ENCODE measurements at regions not wholly inside any gene's neighbourhood (a gene's known extent, or its start where the extent isn't known, plus 50 kb on each side); places are given as distances from the start of the nearest gene placed in this dataset.

DNA sequence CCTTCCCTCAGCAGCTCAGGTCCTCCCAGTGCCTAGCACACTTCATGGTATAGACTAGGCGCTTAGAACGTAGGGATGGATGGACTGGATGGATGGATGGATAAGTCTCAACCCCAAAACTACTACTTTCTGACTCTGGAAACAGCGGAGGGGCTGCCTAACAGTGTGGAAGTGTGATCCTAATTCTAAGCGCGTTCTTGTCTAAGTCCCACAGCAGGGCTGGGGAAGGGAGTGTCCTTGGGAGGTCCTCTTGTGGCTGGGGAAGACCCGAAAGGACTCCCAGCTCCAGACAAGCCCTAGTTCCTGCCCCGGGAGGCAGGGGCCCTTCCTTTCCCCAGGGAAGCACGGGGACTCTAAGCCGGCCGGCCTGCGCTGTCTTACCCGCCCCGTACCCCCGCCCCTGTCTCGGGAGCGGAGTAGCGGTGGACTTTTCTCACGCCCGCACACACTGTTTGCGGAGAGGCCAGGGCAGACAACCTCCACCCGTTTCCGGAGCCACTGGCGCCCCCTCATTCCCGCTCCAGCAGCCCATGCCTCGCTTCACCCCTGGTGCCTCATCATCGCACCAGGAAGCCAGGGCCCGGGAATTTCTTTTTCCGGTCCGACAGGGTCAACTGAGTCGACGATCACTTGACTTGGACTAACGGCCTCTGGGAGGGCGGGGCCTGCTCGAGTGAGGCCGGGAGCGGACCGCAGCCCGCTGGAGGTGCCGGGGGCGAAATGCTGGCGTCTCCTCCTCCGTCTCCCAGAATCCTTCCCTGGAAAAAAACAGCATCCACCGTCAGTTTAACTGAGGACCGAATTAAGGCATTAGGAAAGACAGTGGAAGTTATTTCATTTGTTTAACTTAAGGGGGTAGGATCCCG, 133.3 kb downstream of the TBC1D2B start (continued):
- TF ChIP-seq, protein P1, sequence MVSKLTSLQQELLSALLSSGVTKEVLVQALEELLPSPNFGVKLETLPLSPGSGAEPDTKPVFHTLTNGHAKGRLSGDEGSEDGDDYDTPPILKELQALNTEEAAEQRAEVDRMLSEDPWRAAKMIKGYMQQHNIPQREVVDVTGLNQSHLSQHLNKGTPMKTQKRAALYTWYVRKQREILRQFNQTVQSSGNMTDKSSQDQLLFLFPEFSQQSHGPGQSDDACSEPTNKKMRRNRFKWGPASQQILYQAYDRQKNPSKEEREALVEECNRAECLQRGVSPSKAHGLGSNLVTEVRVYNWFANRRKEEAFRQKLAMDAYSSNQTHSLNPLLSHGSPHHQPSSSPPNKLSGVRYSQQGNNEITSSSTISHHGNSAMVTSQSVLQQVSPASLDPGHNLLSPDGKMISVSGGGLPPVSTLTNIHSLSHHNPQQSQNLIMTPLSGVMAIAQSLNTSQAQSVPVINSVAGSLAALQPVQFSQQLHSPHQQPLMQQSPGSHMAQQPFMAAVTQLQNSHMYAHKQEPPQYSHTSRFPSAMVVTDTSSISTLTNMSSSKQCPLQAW (CRISPR knock-in tag; IDR thresholded peaks at IDR 0.05), result 0 out of 2 replicates have a peak, but pooled peaks have one; percentile 26
- TF ChIP-seq ISL2 (CRISPR knock-in tag; IDR thresholded peaks at IDR 0.05), result 0 out of 2 replicates have a peak, but pooled peaks have one; percentile 35
- TF ChIP-seq POLR2G (IDR thresholded peaks at IDR 0.05; ENCODE audit: low read depth, low read length), result peak; percentile 72; the same call in 1 of the 2 replicates
- no peak for TF ChIP-seq RARG (CRISPR knock-in tag; IDR thresholded peaks at IDR 0.05; ENCODE audit: low read depth)
- peak; percentile 39; the same call in 1 of the 2 replicates for TF ChIP-seq DR1 (CRISPR knock-in tag; IDR thresholded peaks at IDR 0.05)
- no peak for TF ChIP-seq MNT (IDR thresholded peaks at IDR 0.05)
- TF ChIP-seq, protein P2, sequence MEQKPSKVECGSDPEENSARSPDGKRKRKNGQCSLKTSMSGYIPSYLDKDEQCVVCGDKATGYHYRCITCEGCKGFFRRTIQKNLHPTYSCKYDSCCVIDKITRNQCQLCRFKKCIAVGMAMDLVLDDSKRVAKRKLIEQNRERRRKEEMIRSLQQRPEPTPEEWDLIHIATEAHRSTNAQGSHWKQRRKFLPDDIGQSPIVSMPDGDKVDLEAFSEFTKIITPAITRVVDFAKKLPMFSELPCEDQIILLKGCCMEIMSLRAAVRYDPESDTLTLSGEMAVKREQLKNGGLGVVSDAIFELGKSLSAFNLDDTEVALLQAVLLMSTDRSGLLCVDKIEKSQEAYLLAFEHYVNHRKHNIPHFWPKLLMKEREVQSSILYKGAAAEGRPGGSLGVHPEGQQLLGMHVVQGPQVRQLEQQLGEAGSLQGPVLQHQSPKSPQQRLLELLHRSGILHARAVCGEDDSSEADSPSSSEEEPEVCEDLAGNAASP (CRISPR knock-in tag; IDR thresholded peaks at IDR 0.05; ENCODE audit: borderline replicate concordance), result peak; percentile 93; the same call in 1 of the 2 replicates
- TF ChIP-seq HOXD1 (CRISPR knock-in tag; IDR thresholded peaks at IDR 0.05), result 0 out of 2 replicates have a peak, but pooled peaks have one; percentile 70
- 0 out of 2 replicates have a peak, but pooled peaks have one; percentile 48 for TF ChIP-seq PCBP1 (IDR thresholded peaks at IDR 0.05; ENCODE audit: borderline replicate concordance, low read depth, low read length)
- no peak for TF ChIP-seq FOXA1 (IDR thresholded peaks at IDR 0.05)
- 0 out of 2 replicates have a peak, but pooled peaks have one; percentile 17 for TF ChIP-seq FOXA1 (CRISPR knock-in tag; IDR thresholded peaks at IDR 0.05)
- TF ChIP-seq TFAP4 (IDR thresholded peaks at IDR 0.05; ENCODE audit: borderline replicate concordance, low read depth), result peak; percentile 31; the same call in 1 of the 2 replicates
- peak; percentile 44 for TF ChIP-seq FOSL2 (CRISPR knock-in tag; IDR thresholded peaks at IDR 0.05)
- TF ChIP-seq YY1 (IDR thresholded peaks at IDR 0.05; ENCODE audit: insufficient read depth, insufficient replicate concordance, low read depth, low read length), result no peak
- TF ChIP-seq SOX6 (IDR thresholded peaks at IDR 0.05), result no peak
- TF ChIP-seq SOX6 (CRISPR knock-in tag; IDR thresholded peaks at IDR 0.05), result peak; percentile 59
- peak; percentile 29; the same call in 1 of the 2 replicates for TF ChIP-seq TBX2 (CRISPR knock-in tag; IDR thresholded peaks at IDR 0.05; ENCODE audit: borderline replicate concordance)
- TF ChIP-seq, protein P3, sequence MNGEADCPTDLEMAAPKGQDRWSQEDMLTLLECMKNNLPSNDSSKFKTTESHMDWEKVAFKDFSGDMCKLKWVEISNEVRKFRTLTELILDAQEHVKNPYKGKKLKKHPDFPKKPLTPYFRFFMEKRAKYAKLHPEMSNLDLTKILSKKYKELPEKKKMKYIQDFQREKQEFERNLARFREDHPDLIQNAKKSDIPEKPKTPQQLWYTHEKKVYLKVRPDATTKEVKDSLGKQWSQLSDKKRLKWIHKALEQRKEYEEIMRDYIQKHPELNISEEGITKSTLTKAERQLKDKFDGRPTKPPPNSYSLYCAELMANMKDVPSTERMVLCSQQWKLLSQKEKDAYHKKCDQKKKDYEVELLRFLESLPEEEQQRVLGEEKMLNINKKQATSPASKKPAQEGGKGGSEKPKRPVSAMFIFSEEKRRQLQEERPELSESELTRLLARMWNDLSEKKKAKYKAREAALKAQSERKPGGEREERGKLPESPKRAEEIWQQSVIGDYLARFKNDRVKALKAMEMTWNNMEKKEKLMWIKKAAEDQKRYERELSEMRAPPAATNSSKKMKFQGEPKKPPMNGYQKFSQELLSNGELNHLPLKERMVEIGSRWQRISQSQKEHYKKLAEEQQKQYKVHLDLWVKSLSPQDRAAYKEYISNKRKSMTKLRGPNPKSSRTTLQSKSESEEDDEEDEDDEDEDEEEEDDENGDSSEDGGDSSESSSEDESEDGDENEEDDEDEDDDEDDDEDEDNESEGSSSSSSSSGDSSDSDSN (CRISPR knock-in tag; IDR thresholded peaks at IDR 0.05), result peak; percentile 70
- no peak for TF ChIP-seq IRF1 (CRISPR knock-in tag; IDR thresholded peaks at IDR 0.05; ENCODE audit: low read depth)
- peak; percentile 54; the same call in 1 of the 2 replicates for TF ChIP-seq ZNF543 (CRISPR knock-in tag; IDR thresholded peaks at IDR 0.05)
